ENCODE measurements at regions not wholly inside any gene's neighbourhood (a gene's known extent, or its start where the extent isn't known, plus 50 kb on each side); places are given as distances from the start of the nearest gene placed in this dataset.

- TF ChIP-seq CTCF (IDR thresholded peaks at IDR 0.05; ENCODE audit: low read depth, low read length) = no peak
- in situ Hi-C loops (cut with HindIII; ENCODE audit: low sequenced_read_pairs) = no loop called here
- DNase-seq (ENCODE audit: low read depth, low spot score) = no peak
- H3K4me3 ChIP-seq (ENCODE audit: low read depth, low read length) = no peak overlapping the region
Observed at GRCh38 chr5:3542769-3543168, 52.9 kb upstream of the IRX1 start.

- DNase-seq (ENCODE audit: low read depth, low spot score) = no peak
- no peak for TF ChIP-seq CTCF (IDR thresholded peaks at IDR 0.05; ENCODE audit: low read depth, low read length)
- in situ Hi-C loops (cut with HindIII; ENCODE audit: low sequenced_read_pairs) = no loop called here
- no peak overlapping the region for H3K4me3 ChIP-seq (ENCODE audit: low read depth, low read length)
Observed at GRCh38 chr5:3542158-3542557, 53.5 kb upstream of the IRX1 start.

- in situ Hi-C loops (cut with HindIII; ENCODE audit: low sequenced_read_pairs) = no loop called here
- no peak for DNase-seq (ENCODE audit: low read depth, low spot score)
- TF ChIP-seq CTCF (IDR thresholded peaks at IDR 0.05; ENCODE audit: low read depth, low read length) = no peak
- no peak overlapping the region for H3K4me3 ChIP-seq (ENCODE audit: low read depth, low read length)
Observed at GRCh38 chr5:3538886-3539285, 56.7 kb upstream of the IRX1 start.

GRCh38 chr5:3537942-3538341 lies 57.7 kb upstream of the IRX1 start:
- no peak for TF ChIP-seq CTCF (IDR thresholded peaks at IDR 0.05; ENCODE audit: low read depth, low read length)
- in situ Hi-C loops (cut with HindIII; ENCODE audit: low sequenced_read_pairs) = no loop called here
- no peak overlapping the region for H3K4me3 ChIP-seq (ENCODE audit: low read depth, low read length)
- DNase-seq (ENCODE audit: low read depth, low spot score) = no peak

- no peak for DNase-seq (ENCODE audit: low read depth, low spot score)
- TF ChIP-seq CTCF (IDR thresholded peaks at IDR 0.05; ENCODE audit: low read depth, low read length) = no peak
- H3K4me3 ChIP-seq (ENCODE audit: low read depth, low read length) = no peak overlapping the region
- in situ Hi-C loops (cut with HindIII; ENCODE audit: low sequenced_read_pairs) = no loop called here
Observed at GRCh38 chr5:3535414-3536211, 60.0 kb upstream of the IRX1 start.

GRCh38 chr5:3534997-3535396 lies 60.6 kb upstream of the IRX1 start:
- no peak for DNase-seq (ENCODE audit: low read depth, low spot score)
- no peak overlapping the region for H3K4me3 ChIP-seq (ENCODE audit: low read depth, low read length)
- in situ Hi-C loops (cut with HindIII; ENCODE audit: low sequenced_read_pairs) = no loop called here
- no peak for TF ChIP-seq CTCF (IDR thresholded peaks at IDR 0.05; ENCODE audit: low read depth, low read length)

All from astrocyte of the spinal cord (primary cell).